ENCODE measurements at regions not wholly inside any gene's neighbourhood (a gene's known extent, or its start where the extent isn't known, plus 50 kb on each side); places are given as distances from the start of the nearest gene placed in this dataset.

DNA sequence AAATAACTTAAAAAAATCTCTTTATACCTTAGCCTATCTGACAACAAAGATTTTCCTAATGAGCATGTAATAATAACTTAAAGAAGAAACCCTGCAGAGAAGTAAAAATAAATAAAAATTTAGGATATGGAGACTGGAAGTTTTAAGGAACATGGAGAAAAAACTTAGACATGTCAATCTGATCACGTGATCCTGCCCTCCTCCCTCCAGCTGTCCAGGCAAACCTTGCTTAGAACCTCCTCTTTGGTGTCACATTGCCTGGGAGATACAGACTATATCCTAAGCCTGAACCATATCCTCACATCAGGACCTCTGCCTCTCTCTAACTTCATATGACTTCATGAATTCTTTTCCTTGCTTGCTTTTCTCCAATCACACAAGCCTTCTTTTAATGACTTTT lies 275.5 kb downstream of the CNTN3 start:
- TF ChIP-seq, protein P1, sequence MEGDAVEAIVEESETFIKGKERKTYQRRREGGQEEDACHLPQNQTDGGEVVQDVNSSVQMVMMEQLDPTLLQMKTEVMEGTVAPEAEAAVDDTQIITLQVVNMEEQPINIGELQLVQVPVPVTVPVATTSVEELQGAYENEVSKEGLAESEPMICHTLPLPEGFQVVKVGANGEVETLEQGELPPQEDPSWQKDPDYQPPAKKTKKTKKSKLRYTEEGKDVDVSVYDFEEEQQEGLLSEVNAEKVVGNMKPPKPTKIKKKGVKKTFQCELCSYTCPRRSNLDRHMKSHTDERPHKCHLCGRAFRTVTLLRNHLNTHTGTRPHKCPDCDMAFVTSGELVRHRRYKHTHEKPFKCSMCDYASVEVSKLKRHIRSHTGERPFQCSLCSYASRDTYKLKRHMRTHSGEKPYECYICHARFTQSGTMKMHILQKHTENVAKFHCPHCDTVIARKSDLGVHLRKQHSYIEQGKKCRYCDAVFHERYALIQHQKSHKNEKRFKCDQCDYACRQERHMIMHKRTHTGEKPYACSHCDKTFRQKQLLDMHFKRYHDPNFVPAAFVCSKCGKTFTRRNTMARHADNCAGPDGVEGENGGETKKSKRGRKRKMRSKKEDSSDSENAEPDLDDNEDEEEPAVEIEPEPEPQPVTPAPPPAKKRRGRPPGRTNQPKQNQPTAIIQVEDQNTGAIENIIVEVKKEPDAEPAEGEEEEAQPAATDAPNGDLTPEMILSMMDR (IDR thresholded peaks at IDR 0.05; ENCODE audit: low read length), result no peak
- TF ChIP-seq EZH2phosphoT487 (IDR thresholded peaks at IDR 0.05; ENCODE audit: low read length), result no peak
- no peak for TF ChIP-seq EZH2 (optimal IDR thresholded peaks at IDR 0.05; ENCODE audit: low read depth, low read length)
